Small intestine (tissue), 7 donors: ENCODE measurements at regions not wholly inside any gene's neighbourhood (a gene's known extent, or its start where the extent isn't known, plus 50 kb on each side); places are given as distances from the start of the nearest gene placed in this dataset.
A peak's percentile ranks its signal among the peaks of the same experiment; 100 is the strongest.

Source experiments
- DNase-seq, 2 donors: peaks; one replicate each; pipeline versions ENCODE4 v3.0.0 to v3.0.0-alpha.2; 2013
- FAIRE-seq: peaks from 2 replicates; lab custom pipeline; 2012; peaks lifted over from hg19 to GRCh38; lab: Jason Lieb, UNC
- H3K27ac ChIP-seq, 3 donors: one replicate each; pipeline ENCODE4 v1.5.1; 2013; ENCODE audit warnings: low read length in 2 of 3, mild to moderate bottlenecking in 2 of 3, control low read depth in 1 of 3, inconsistent platforms in 1 of 3, low read depth in 1 of 3, moderate library complexity in 1 of 3
- H3K27me3 ChIP-seq, 3 donors: one replicate each; pipeline ENCODE4 v1.6.1; 2013; ENCODE audit warnings: low read length in 3 of 3, inconsistent platforms in 1 of 3; ENCODE audit not compliant: control insufficient read depth in 3 of 3, insufficient read depth in 3 of 3
- H3K36me3 ChIP-seq, 3 donors: one replicate each; pipeline ENCODE4 v1.6.1; 2013; ENCODE audit warnings: low read length in 3 of 3, inconsistent platforms in 1 of 3, low read depth in 1 of 3, mild to moderate bottlenecking in 1 of 3, moderate library complexity in 1 of 3; ENCODE audit not compliant: control insufficient read depth in 3 of 3, insufficient read depth in 2 of 3
- H3K4me1 ChIP-seq, 3 donors: one replicate each; pipeline ENCODE4 v1.6.1; 2013; ENCODE audit warnings: low read length in 2 of 3, inconsistent platforms in 1 of 3, low read depth in 1 of 3, mild to moderate bottlenecking in 1 of 3, moderate library complexity in 1 of 3; ENCODE audit not compliant: control insufficient read depth in 3 of 3, insufficient read depth in 2 of 3
- H3K4me3 ChIP-seq, 3 donors: one replicate each; pipeline ENCODE4 v1.5.1; 2013; ENCODE audit warnings: low read length in 3 of 3, control low read depth in 1 of 3, inconsistent platforms in 1 of 3, low read depth in 1 of 3, mild to moderate bottlenecking in 1 of 3, moderate library complexity in 1 of 3
- H3K9me3 ChIP-seq, 2 donors: one replicate each; pipeline ENCODE4 v1.6.1; 2013; ENCODE audit warnings: low read depth in 1 of 2, low read length in 1 of 2; ENCODE audit not compliant: control insufficient read depth in 2 of 2, insufficient read depth in 1 of 2
- WGBS, 3 donors: extraction: QIAGEN DNeasy Blood & Tissue Kit; methylation state at CpG; one replicate each; pipeline ENCODE4 v1.1.7; 2013; 5-methylcytosine and 5-hydroxymethylcytosine counted together
- donor health status: healthy with polysubstance abuse.
- donor health status: control.
- donor health status: control.
- donor health status: Bipolar disorder and iron deficiency.
- donor health status: healthy.

GRCh38 chr4:3352505-3352904 lies 59.7 kb downstream of the RGS12 start:
- peaks cover 0 to 4% (median 0%) of the 10 kb centered on the region in 3 donors for H3K36me3 ChIP-seq
- peaks cover 0 to 16% of the 10 kb centered on the region in 2 donors for H3K9me3 ChIP-seq
- no peak overlapping the region for H3K4me3 ChIP-seq
- no peaks in the 10 kb centered on the region for H3K27me3 ChIP-seq
- FAIRE-seq (no peak), DNase-seq (no peak)
- H3K4me1 ChIP-seq: no peaks in the 10 kb centered on the region
- 89 to 93% (median 92%) methylated on average over 5 of the region's 5 CpGs for WGBS, 3 donors
- H3K27ac ChIP-seq: no peak overlapping the region

- Histone ChIP-seq H3K9me3 (peaks cover 0 to 16% of the 10 kb centered on the region in 2 donors), H3K27me3 (no peaks in the 10 kb centered on the region), H3K27ac (no peak overlapping the region), H3K4me1 (no peaks in the 10 kb centered on the region), H3K36me3 (peaks cover 0 to 4% (median 0%) of the 10 kb centered on the region in 3 donors), H3K4me3 (no peak overlapping the region)
- FAIRE-seq: no peak
- DNase-seq: no peak
- 95 to 97% (median 96%) methylated on average over 14 of the region's 14 CpGs for WGBS, 3 donors
Measured at GRCh38 chr4:3352941-3353594, 60.2 kb downstream of the RGS12 start.

GRCh38 chr4:3353752-3354454 lies 61.1 kb downstream of the RGS12 start:
- FAIRE-seq: no peak
- Histone ChIP-seq H3K27me3 (no peaks in the 10 kb centered on the region), H3K9me3 (peaks cover 0 to 16% of the 10 kb centered on the region in 2 donors), H3K4me1 (no peaks in the 10 kb centered on the region), H3K36me3 (peaks cover 0 to 4% (median 0%) of the 10 kb centered on the region in 3 donors), H3K4me3 (no peak overlapping the region), H3K27ac (no peak overlapping the region)
- WGBS, 3 donors: 93 to 94% (median 94%) methylated on average over 4 of the region's 4 CpGs
- DNase-seq: no peak

GRCh38 chr4:3354455-3354811 lies 61.6 kb downstream of the RGS12 start:
- Histone ChIP-seq H3K9me3 (peaks cover 0 to 16% of the 10 kb centered on the region in 2 donors), H3K4me3 (no peak overlapping the region), H3K27me3 (no peaks in the 10 kb centered on the region), H3K4me1 (no peaks in the 10 kb centered on the region), H3K27ac (no peak overlapping the region), H3K36me3 (peaks cover 0 to 4% (median 0%) of the 10 kb centered on the region in 3 donors)
- 84 to 90% (median 89%) methylated on average over 4 of the region's 4 CpGs for WGBS, 3 donors
- FAIRE-seq (no peak), DNase-seq (peak in 1 of 2 donors; percentile 18)

GRCh38 chr4:3355266-3355748 lies 62.5 kb downstream of the RGS12 start:
- WGBS, 3 donors: 84 to 94% (median 91%) methylated on average over 8 of the region's 8 CpGs
- peak overlapping the region in 1 of 3 donors; percentile 14 for H3K27ac ChIP-seq
- FAIRE-seq: no peak

GRCh38 chr4:3358656-3359055 lies 65.8 kb downstream of the RGS12 start:
- H3K4me1 ChIP-seq: no peaks in the 10 kb centered on the region
- H3K27ac ChIP-seq: no peak overlapping the region
- H3K9me3 ChIP-seq: no peaks in the 10 kb centered on the region
- WGBS, 3 donors: 65 to 100% (median 87%) methylated on average over 1 of the region's 1 CpG
- H3K36me3 ChIP-seq: peaks cover 0 to 4% (median 0%) of the 10 kb centered on the region in 3 donors
- H3K4me3 ChIP-seq: no peak overlapping the region
- FAIRE-seq (no peak), DNase-seq (no peak)
- H3K27me3 ChIP-seq: no peaks in the 10 kb centered on the region

More at GRCh38 chr4:3355266-3355748, 62.5 kb downstream of the RGS12 start:
- Histone ChIP-seq H3K36me3 (peaks cover 0 to 4% (median 0%) of the 10 kb centered on the region in 3 donors), H3K4me3 (no peak overlapping the region), H3K4me1 (no peaks in the 10 kb centered on the region), H3K27me3 (no peaks in the 10 kb centered on the region), H3K9me3 (peaks cover 0 to 16% of the 10 kb centered on the region in 2 donors)
- DNase-seq: no peak

GRCh38 chr4:3360777-3361176 lies 68.0 kb downstream of the RGS12 start:
- Histone ChIP-seq H3K27me3 (no peaks in the 10 kb centered on the region), H3K36me3 (peaks cover 0 to 4% (median 0%) of the 10 kb centered on the region in 3 donors), H3K4me3 (no peak overlapping the region), H3K9me3 (no peaks in the 10 kb centered on the region), H3K4me1 (no peaks in the 10 kb centered on the region), H3K27ac (no peak overlapping the region)
- FAIRE-seq (no peak), DNase-seq (no peak)
- 93 to 96% (median 93%) methylated on average over 8 of the region's 8 CpGs for WGBS, 3 donors

- Histone ChIP-seq H3K9me3 (no peaks in the 10 kb centered on the region), H3K36me3 (peaks cover 0 to 4% (median 0%) of the 10 kb centered on the region in 3 donors), H3K27ac (no peak overlapping the region), H3K27me3 (no peaks in the 10 kb centered on the region), H3K4me1 (no peaks in the 10 kb centered on the region), H3K4me3 (no peak overlapping the region)
- DNase-seq (no peak), FAIRE-seq (no peak)
- WGBS, 3 donors: 89 to 94% (median 93%) methylated on average over 12 of the region's 12 CpGs
Measured at GRCh38 chr4:3361406-3361805, 68.6 kb downstream of the RGS12 start.
